ENCODE measurements at regions not wholly inside any gene's neighbourhood (a gene's known extent, or its start where the extent isn't known, plus 50 kb on each side); places are given as distances from the start of the nearest gene placed in this dataset.
"Not testable (repeated sequence)": the region's sequence is repeated elsewhere in the genome, so short reads cannot be mapped to it uniquely, and the experiment has no call there.

- H3K27ac Mint-ChIP-seq = no peak overlapping the region
- H3K4me3 Mint-ChIP-seq = no peak overlapping the region
- intact Hi-C loops (cut with micrococcal nuclease) = no loop called here
- no peaks in the 10 kb centered on the region for H3K36me3 Mint-ChIP-seq (ENCODE audit: low read depth)
- DNase-seq (ENCODE audit: low spot score) = no peak
- H3K4me1 Mint-ChIP-seq (ENCODE audit: low read depth) = no peaks in the 10 kb centered on the region
- H3K27me3 Mint-ChIP-seq (ENCODE audit: insufficient read depth) = no peaks in the 10 kb centered on the region
- H3K9me3 Mint-ChIP-seq = no peaks in the 10 kb centered on the region
These were observed 550.8 kb upstream of the CDH5 start for GRCh38 chr16:65815707-65816106.

- H3K4me3 Mint-ChIP-seq; DNase-seq (ENCODE audit: low spot score); H3K36me3 Mint-ChIP-seq (ENCODE audit: low read depth); H3K27ac Mint-ChIP-seq; intact Hi-C loops (cut with micrococcal nuclease); H3K9me3 Mint-ChIP-seq; H3K27me3 Mint-ChIP-seq (ENCODE audit: insufficient read depth); H3K4me1 Mint-ChIP-seq (ENCODE audit: low read depth): not testable (repeated sequence)
These were observed 552.6 kb upstream of the CDH5 start for GRCh38 chr16:65813879-65814278.

- H3K36me3 Mint-ChIP-seq (ENCODE audit: low read depth) = no peaks in the 10 kb centered on the region
- intact Hi-C loops (cut with micrococcal nuclease) = no loop called here
- H3K4me1 Mint-ChIP-seq (ENCODE audit: low read depth) = no peaks in the 10 kb centered on the region
- no peaks in the 10 kb centered on the region for H3K9me3 Mint-ChIP-seq
- H3K4me3 Mint-ChIP-seq = no peak overlapping the region
- H3K27ac Mint-ChIP-seq = no peak overlapping the region
- no peak for DNase-seq (ENCODE audit: low spot score)
- peaks cover 2% of the 10 kb centered on the region for H3K27me3 Mint-ChIP-seq (ENCODE audit: insufficient read depth)
These were observed 556.9 kb upstream of the CDH5 start for GRCh38 chr16:65809627-65810026.

GRCh38 chr16:65808790-65809189, 557.7 kb upstream of the CDH5 start:
- no peaks in the 10 kb centered on the region for H3K9me3 Mint-ChIP-seq
- DNase-seq (ENCODE audit: low spot score) = no peak
- H3K36me3 Mint-ChIP-seq (ENCODE audit: low read depth) = no peaks in the 10 kb centered on the region
- no peaks in the 10 kb centered on the region for H3K4me1 Mint-ChIP-seq (ENCODE audit: low read depth)
- intact Hi-C loops (cut with micrococcal nuclease) = no loop called here
- no peak overlapping the region for H3K27ac Mint-ChIP-seq
- peaks cover 2% of the 10 kb centered on the region for H3K27me3 Mint-ChIP-seq (ENCODE audit: insufficient read depth)
- no peak overlapping the region for H3K4me3 Mint-ChIP-seq

- intact Hi-C loops (cut with micrococcal nuclease) = no loop called here
- peaks cover 2% of the 10 kb centered on the region for H3K27me3 Mint-ChIP-seq (ENCODE audit: insufficient read depth)
- no peak overlapping the region for H3K4me3 Mint-ChIP-seq
- H3K36me3 Mint-ChIP-seq (ENCODE audit: low read depth) = no peaks in the 10 kb centered on the region
- no peaks in the 10 kb centered on the region for H3K9me3 Mint-ChIP-seq
- H3K27ac Mint-ChIP-seq = no peak overlapping the region
- DNase-seq (ENCODE audit: low spot score) = no peak
- H3K4me1 Mint-ChIP-seq (ENCODE audit: low read depth) = no peaks in the 10 kb centered on the region
These were observed 558.6 kb upstream of the CDH5 start for GRCh38 chr16:65807858-65808257.

- H3K9me3 Mint-ChIP-seq; H3K27ac Mint-ChIP-seq; H3K36me3 Mint-ChIP-seq (ENCODE audit: low read depth); H3K4me1 Mint-ChIP-seq (ENCODE audit: low read depth); intact Hi-C loops (cut with micrococcal nuclease); H3K4me3 Mint-ChIP-seq; DNase-seq (ENCODE audit: low spot score); H3K27me3 Mint-ChIP-seq (ENCODE audit: insufficient read depth): not testable (repeated sequence)
These were observed 560.8 kb upstream of the CDH5 start for GRCh38 chr16:65805704-65806103.

GRCh38 chr16:65796481-65796880, 570.0 kb upstream of the CDH5 start:
- no peaks in the 10 kb centered on the region for H3K27me3 Mint-ChIP-seq (ENCODE audit: insufficient read depth)
- H3K4me3 Mint-ChIP-seq = no peak overlapping the region
- intact Hi-C loops (cut with micrococcal nuclease) = no loop called here
- no peaks in the 10 kb centered on the region for H3K9me3 Mint-ChIP-seq
- no peaks in the 10 kb centered on the region for H3K4me1 Mint-ChIP-seq (ENCODE audit: low read depth)
- H3K36me3 Mint-ChIP-seq (ENCODE audit: low read depth) = no peaks in the 10 kb centered on the region
- DNase-seq (ENCODE audit: low spot score) = no peak
- no peak overlapping the region for H3K27ac Mint-ChIP-seq

- intact Hi-C loops (cut with micrococcal nuclease) = no loop called here
- DNase-seq (ENCODE audit: low spot score) = no peak
- Mint-ChIP-seq H3K27me3 (ENCODE audit: insufficient read depth) (no peaks in the 10 kb centered on the region), H3K27ac (no peak overlapping the region), H3K36me3 (ENCODE audit: low read depth) (no peaks in the 10 kb centered on the region), H3K9me3 (no peaks in the 10 kb centered on the region), H3K4me1 (ENCODE audit: low read depth) (no peaks in the 10 kb centered on the region), H3K4me3 (no peak overlapping the region)
These were observed 571.5 kb upstream of the CDH5 start for GRCh38 chr16:65794973-65795372.

- H3K36me3 Mint-ChIP-seq (ENCODE audit: low read depth) = no peaks in the 10 kb centered on the region
- H3K4me1 Mint-ChIP-seq (ENCODE audit: low read depth) = no peaks in the 10 kb centered on the region
- H3K27me3 Mint-ChIP-seq (ENCODE audit: insufficient read depth) = no peaks in the 10 kb centered on the region
- intact Hi-C loops (cut with micrococcal nuclease) = no loop called here
- H3K9me3 Mint-ChIP-seq = no peaks in the 10 kb centered on the region
- no peak overlapping the region for H3K27ac Mint-ChIP-seq
- no peak for DNase-seq (ENCODE audit: low spot score)
- no peak overlapping the region for H3K4me3 Mint-ChIP-seq
These were observed 572.7 kb upstream of the CDH5 start for GRCh38 chr16:65793781-65794180.

- no peak overlapping the region for H3K4me3 Mint-ChIP-seq
- H3K4me1 Mint-ChIP-seq (ENCODE audit: low read depth) = no peaks in the 10 kb centered on the region
- H3K27me3 Mint-ChIP-seq (ENCODE audit: insufficient read depth) = no peaks in the 10 kb centered on the region
These were observed 575.7 kb upstream of the CDH5 start for GRCh38 chr16:65790768-65791167.

GRCh38 chr16:65789161-65789945, 577.1 kb upstream of the CDH5 start:
- Mint-ChIP-seq H3K4me3 (no peak overlapping the region), H3K27ac (no peak overlapping the region), H3K27me3 (ENCODE audit: insufficient read depth) (no peaks in the 10 kb centered on the region), H3K9me3 (no peaks in the 10 kb centered on the region), H3K4me1 (ENCODE audit: low read depth) (no peaks in the 10 kb centered on the region), H3K36me3 (ENCODE audit: low read depth) (no peaks in the 10 kb centered on the region)
- intact Hi-C loops (cut with micrococcal nuclease) = no loop called here
- DNase-seq (ENCODE audit: low spot score) = no peak

More at GRCh38 chr16:65790768-65791167, 575.7 kb upstream of the CDH5 start:
- DNase-seq (ENCODE audit: low spot score) = no peak
- no peaks in the 10 kb centered on the region for H3K36me3 Mint-ChIP-seq (ENCODE audit: low read depth)
- H3K27ac Mint-ChIP-seq = no peak overlapping the region
- intact Hi-C loops (cut with micrococcal nuclease) = no loop called here
- H3K9me3 Mint-ChIP-seq = no peaks in the 10 kb centered on the region

GRCh38 chr16:65788434-65789140, 577.9 kb upstream of the CDH5 start:
- no peak for DNase-seq (ENCODE audit: low spot score)
- Mint-ChIP-seq H3K4me3 (no peak overlapping the region), H3K27me3 (ENCODE audit: insufficient read depth) (no peaks in the 10 kb centered on the region), H3K36me3 (ENCODE audit: low read depth) (no peaks in the 10 kb centered on the region), H3K27ac (no peak overlapping the region), H3K4me1 (ENCODE audit: low read depth) (no peaks in the 10 kb centered on the region), H3K9me3 (no peaks in the 10 kb centered on the region)
- intact Hi-C loops (cut with micrococcal nuclease) = no loop called here

GRCh38 chr16:65787921-65788320, 578.6 kb upstream of the CDH5 start:
- no peaks in the 10 kb centered on the region for H3K36me3 Mint-ChIP-seq (ENCODE audit: low read depth)
- H3K4me1 Mint-ChIP-seq (ENCODE audit: low read depth) = no peaks in the 10 kb centered on the region
- intact Hi-C loops (cut with micrococcal nuclease) = no loop called here
- no peak overlapping the region for H3K27ac Mint-ChIP-seq
- no peaks in the 10 kb centered on the region for H3K27me3 Mint-ChIP-seq (ENCODE audit: insufficient read depth)
- no peaks in the 10 kb centered on the region for H3K9me3 Mint-ChIP-seq
- H3K4me3 Mint-ChIP-seq = no peak overlapping the region
- DNase-seq (ENCODE audit: low spot score) = no peak
